H9 (cell line): ENCODE measurements at regions not wholly inside any gene's neighbourhood (a gene's known extent, or its start where the extent isn't known, plus 50 kb on each side); places are given as distances from the start of the nearest gene placed in this dataset.

Source experiments
- DNase-seq: peaks from one replicate; pipeline ENCODE4 v3.0.0-alpha.2; 2017
- H2AFZ ChIP-seq: one replicate; pipeline ENCODE4 v1.6.1; 2013; ENCODE audit warnings: mild to moderate bottlenecking, low read length, control low read depth, moderate library complexity
- H2AK5ac ChIP-seq: 2 replicates; pipeline ENCODE4 v1.6.1; 2013; ENCODE audit warnings: low read length, control low read depth, mixed read lengths; ENCODE audit not compliant: insufficient read length
- H2BK120ac ChIP-seq: one replicate; pipeline ENCODE4 v1.6.1; 2013; ENCODE audit warnings: low read depth, mild to moderate bottlenecking, low read length, control low read depth, inconsistent platforms; ENCODE audit not compliant: poor library complexity, severe bottlenecking
- H2BK12ac ChIP-seq: 2 replicates; pipeline ENCODE4 v1.6.1; 2013; ENCODE audit warnings: low read length, control low read depth, mixed read lengths, low read depth; ENCODE audit not compliant: insufficient read length
- H2BK15ac ChIP-seq: 2 replicates; pipeline ENCODE4 v1.6.1; 2013; ENCODE audit warnings: low read depth, low read length, control low read depth
- H2BK20ac ChIP-seq: one replicate; pipeline ENCODE4 v1.6.1; 2013; ENCODE audit warnings: low read depth, mild to moderate bottlenecking, low read length, control low read depth, inconsistent platforms; ENCODE audit not compliant: poor library complexity, severe bottlenecking
- H2BK5ac ChIP-seq: 2 replicates; pipeline ENCODE4 v1.6.1; 2013; ENCODE audit warnings: low read length, control low read depth, mixed read lengths; ENCODE audit not compliant: insufficient read length
- H3K14ac ChIP-seq: 2 replicates; pipeline ENCODE4 v1.6.1; 2013; ENCODE audit warnings: low read length, control low read depth; ENCODE audit not compliant: insufficient read depth
- H3K18ac ChIP-seq: 2 replicates; pipeline ENCODE4 v1.6.1; 2013; ENCODE audit warnings: low read depth, mild to moderate bottlenecking, mixed read lengths, low read length, control low read depth; ENCODE audit not compliant: insufficient read length
- H3K23ac ChIP-seq: 2 replicates; pipeline ENCODE4 v1.6.1; 2013; ENCODE audit warnings: low read length, control low read depth, mixed read lengths, low read depth; ENCODE audit not compliant: insufficient read length
- H3K23me2 ChIP-seq: 2 replicates; pipeline ENCODE4 v1.6.1; 2013; ENCODE audit warnings: low read depth, mild to moderate bottlenecking, mixed read lengths, low read length, control low read depth; ENCODE audit not compliant: insufficient read length, poor library complexity, severe bottlenecking
- H3K27ac ChIP-seq: 2 replicates; pipeline ENCODE4 v1.5.1; 2013; ENCODE audit warnings: low read length, control low read depth, mixed read lengths, low read depth; ENCODE audit not compliant: insufficient read length
- H3K27me3 ChIP-seq: 2 replicates; pipeline ENCODE4 v1.6.1; 2013; ENCODE audit warnings: low read length, control low read depth, inconsistent platforms; ENCODE audit not compliant: insufficient read depth
- H3K4ac ChIP-seq: 2 replicates; pipeline ENCODE4 v1.6.1; 2013; ENCODE audit warnings: low read depth, mild to moderate bottlenecking, control low read depth, inconsistent platforms, low read length, moderate library complexity
- H3K4me1 ChIP-seq: 2 replicates; pipeline ENCODE4 v1.6.1; 2013; ENCODE audit warnings: low read length, control low read depth, inconsistent platforms; ENCODE audit not compliant: insufficient read depth
- H3K4me2 ChIP-seq: 2 replicates; pipeline ENCODE4 v1.6.1; 2013; ENCODE audit warnings: low read length, control low read depth, mixed read lengths; ENCODE audit not compliant: insufficient read length, insufficient read depth
- H3K56ac ChIP-seq: 2 replicates; pipeline ENCODE4 v1.6.1; 2013; ENCODE audit warnings: low read depth, mild to moderate bottlenecking, mixed read lengths, low read length, control low read depth; ENCODE audit not compliant: insufficient read length
- H3K79me1 ChIP-seq: 2 replicates; pipeline ENCODE4 v1.6.1; 2013; ENCODE audit warnings: low read depth, mild to moderate bottlenecking, moderate library complexity, low read length, control low read depth, inconsistent platforms; ENCODE audit not compliant: insufficient read depth, poor library complexity, severe bottlenecking
- H3K79me2 ChIP-seq: 2 replicates; pipeline ENCODE4 v1.6.1; 2013; ENCODE audit warnings: low read length, control low read depth, inconsistent platforms; ENCODE audit not compliant: insufficient read depth
- H3K9ac ChIP-seq: 2 replicates; pipeline ENCODE4 v1.6.1; 2013; ENCODE audit warnings: low read length, control low read depth, mixed read lengths; ENCODE audit not compliant: insufficient read length; ENCODE audit errors: extremely low read depth
- H3K9me3 ChIP-seq: one replicate; pipeline ENCODE4 v1.6.1; 2013; ENCODE audit warnings: low read depth, low read length, inconsistent platforms; ENCODE audit not compliant: control insufficient read depth
- H3T11ph ChIP-seq: one replicate; pipeline ENCODE4 v1.6.1; 2013; ENCODE audit warnings: mild to moderate bottlenecking, low read length, control low read depth, inconsistent platforms
- H4K20me1 ChIP-seq: one replicate; pipeline ENCODE4 v1.6.1; 2013; ENCODE audit not compliant: control insufficient read depth, insufficient read length, insufficient read depth
- H4K5ac ChIP-seq: 2 replicates; pipeline ENCODE4 v1.6.1; 2013; ENCODE audit warnings: low read depth, mild to moderate bottlenecking, mixed read lengths, low read length, control low read depth; ENCODE audit not compliant: insufficient read length
- H4K8ac ChIP-seq: replicated peaks from 2 replicates; pipeline ENCODE4 v1.6.1; 2013; ENCODE audit warnings: low read length, control low read depth, mixed read lengths, low read depth; ENCODE audit not compliant: insufficient read length
- H4K91ac ChIP-seq: 2 replicates; pipeline ENCODE4 v1.6.1; 2013; ENCODE audit warnings: low read depth, mild to moderate bottlenecking, moderate library complexity, mixed read lengths, low read length, control low read depth; ENCODE audit not compliant: insufficient read length
- H3K27ac Mint-ChIP-seq, 3 experiments: 2 replicates in 2 of 3; 3 replicates in 1 of 3; pipeline ENCODE4 v1.8.0; 2020 to 2021; ENCODE audit warnings: mixed read lengths in 3 of 3, mild to moderate bottlenecking in 1 of 3, moderate library complexity in 1 of 3
- H3K27me3 Mint-ChIP-seq: 2 replicates; pipeline ENCODE4 v1.8.0; 2021; ENCODE audit warnings: low read depth, mild to moderate bottlenecking, moderate library complexity, mixed read lengths
- H3K36me3 Mint-ChIP-seq, 3 experiments: 2 replicates in 2 of 3; 3 replicates in 1 of 3; pipeline ENCODE4 v1.8.0; 2020 to 2021; ENCODE audit warnings: low read depth in 3 of 3, mixed read lengths in 3 of 3; ENCODE audit not compliant: insufficient read depth in 1 of 3
- H3K4me1 Mint-ChIP-seq, 2 experiments: 2 replicates each; pipeline ENCODE4 v1.8.0; 2020; ENCODE audit warnings: mixed read lengths in 2 of 2
- H3K4me3 Mint-ChIP-seq, 2 experiments: 2 replicates in 1 of 2; 3 replicates in 1 of 2; pipeline ENCODE4 v1.8.0; 2020 to 2021; ENCODE audit warnings: mild to moderate bottlenecking in 2 of 2, mixed read lengths in 2 of 2, moderate library complexity in 1 of 2
- H3K9me3 Mint-ChIP-seq, 2 experiments: 2 replicates in 1 of 2; 3 replicates in 1 of 2; pipeline ENCODE4 v1.8.0; 2020; ENCODE audit warnings: mild to moderate bottlenecking in 2 of 2, mixed read lengths in 2 of 2, moderate library complexity in 1 of 2
- CTCF ChIP-seq: fragments of 200-600 bp; sonication (generic); conservative IDR thresholded peaks from 3 replicates; pipeline ENCODE4 v1.8.0; 2021; ENCODE audit warnings: antibody characterized with exemption, mild to moderate bottlenecking
- WGBS: extraction: QIAGEN DNeasy Blood & Tissue Kit; methylation state at CpG from one replicate; pipeline ENCODE4 v1.1.7; 2013; ENCODE audit warnings: missing lambda C conversion rate, low lambda C conversion rate, mixed read lengths; ENCODE audit not compliant: insufficient read length; ENCODE audit errors: extremely low coverage; 5-methylcytosine and 5-hydroxymethylcytosine counted together

- H3K27ac Mint-ChIP-seq = no peak overlapping the region
- no peak overlapping the region for H3K14ac ChIP-seq
- no peak overlapping the region for H3T11ph ChIP-seq
- H3K9me3 Mint-ChIP-seq = peaks cover 2 to 5% of the 10 kb centered on the region in 2 experiments; a peak in 2 of 5 replicates
- peaks cover 0 to 8% (median 2%) of the 10 kb centered on the region in 3 experiments; a peak in 3 of 7 replicates for H3K36me3 Mint-ChIP-seq
- H2AFZ ChIP-seq = no peak overlapping the region
- no peak overlapping the region for H3K56ac ChIP-seq
- no peak for TF ChIP-seq CTCF
- no peak overlapping the region for H3K4me3 Mint-ChIP-seq
- no peaks in the 10 kb centered on the region for H3K9me3 ChIP-seq
- H2BK20ac ChIP-seq = no peak overlapping the region
- no peak overlapping the region for H2BK12ac ChIP-seq
- H3K4ac ChIP-seq = no peak overlapping the region
- no peaks in the 10 kb centered on the region for H3K23me2 ChIP-seq
- no peak overlapping the region for H3K27ac ChIP-seq
- H2BK5ac ChIP-seq = no peak overlapping the region
- no peaks in the 10 kb centered on the region for H3K27me3 Mint-ChIP-seq
- WGBS = no CpG with 5 or more reads among the region's 3 CpGs
- H2BK120ac ChIP-seq = no peak overlapping the region
- no peaks in the 10 kb centered on the region for H3K79me1 ChIP-seq
- H3K4me2 ChIP-seq = no peak overlapping the region
- no peak overlapping the region for H3K9ac ChIP-seq
- no peak overlapping the region for H2BK15ac ChIP-seq
- H3K27me3 ChIP-seq = no peaks in the 10 kb centered on the region
- no peaks in the 10 kb centered on the region for H3K4me1 ChIP-seq
- no peak overlapping the region for H4K5ac ChIP-seq
- H3K79me2 ChIP-seq = no peaks in the 10 kb centered on the region
- H4K91ac ChIP-seq = no peak overlapping the region
- H3K23ac ChIP-seq = no peak overlapping the region
- H3K18ac ChIP-seq = no peak overlapping the region
- no peak for DNase-seq
- no peaks in the 10 kb centered on the region for H4K20me1 ChIP-seq
- no peak overlapping the region for H2AK5ac ChIP-seq
- H4K8ac ChIP-seq = no peak overlapping the region
- peaks cover 23 to 27% of the 10 kb centered on the region in 2 experiments for H3K4me1 Mint-ChIP-seq
Observed at GRCh38 chr1:80656641-80657040, 1144.1 kb upstream of the ADGRL2 start.
